ENCODE measurements at regions not wholly inside any gene's neighbourhood (a gene's known extent, or its start where the extent isn't known, plus 50 kb on each side); places are given as distances from the start of the nearest gene placed in this dataset.

GRCh38 chr3:162540421-162540820, 1043.8 kb downstream of the OTOL1 start:
- Histone ChIP-seq H3K4me1 (ENCODE audit: insufficient read depth, low read length, poor library complexity, severe bottlenecking) (no peaks in the 10 kb centered on the region), H3K27ac (ENCODE audit: low read depth, low read length, poor library complexity, severe bottlenecking) (no peak overlapping the region), H3K4me3 (ENCODE audit: low read depth, low read length, poor library complexity, severe bottlenecking) (no peak overlapping the region), H3K27me3 (replicated peaks; ENCODE audit: insufficient read depth, low read depth, low read length, poor library complexity) (no peaks in the 10 kb centered on the region), H3K9me3 (ENCODE audit: low read depth, low read length, poor library complexity, severe bottlenecking) (no peaks in the 10 kb centered on the region), H3K36me3 (ENCODE audit: insufficient read depth, low read length, poor library complexity, severe bottlenecking) (no peaks in the 10 kb centered on the region)
- no peak for DNase-seq (ENCODE audit: low spot score)
- no TSS peak for BruUV-seq (replicated peaks)
- ChIA-PET POLR2A (ENCODE audit: low non-redundant PET) (no interaction called here), CTCF (no interaction called here)
- intact Hi-C loops (cut with micrococcal nuclease; ENCODE audit: unreplicated experiment) = no loop called here
- TF ChIP-seq CTCF (conservative IDR thresholded peaks at IDR 0.05; ENCODE audit: low read depth, low read length) = no peak
- TF ChIP-seq EZH2 (IDR thresholded peaks at IDR 0.05; ENCODE audit: borderline replicate concordance, low read depth, low read length, poor library complexity, severe bottlenecking) = no peak

GRCh38 chr3:162541923-162542322, 1045.3 kb downstream of the OTOL1 start:
- no peaks in the 10 kb centered on the region for H3K4me1 ChIP-seq (ENCODE audit: insufficient read depth, low read length, poor library complexity, severe bottlenecking)
- no peaks in the 10 kb centered on the region for H3K9me3 ChIP-seq (ENCODE audit: low read depth, low read length, poor library complexity, severe bottlenecking)
- BruUV-seq (replicated peaks) = no TSS peak
- TF ChIP-seq CTCF (conservative IDR thresholded peaks at IDR 0.05; ENCODE audit: low read depth, low read length) (no peak), EZH2 (IDR thresholded peaks at IDR 0.05; ENCODE audit: borderline replicate concordance, low read depth, low read length, poor library complexity, severe bottlenecking) (no peak)
- no peak for DNase-seq (ENCODE audit: low spot score)
- POLR2A ChIA-PET (ENCODE audit: low non-redundant PET) = no interaction called here
- intact Hi-C loops (cut with micrococcal nuclease; ENCODE audit: unreplicated experiment) = no loop called here
- no peak overlapping the region for H3K4me3 ChIP-seq (ENCODE audit: low read depth, low read length, poor library complexity, severe bottlenecking)
- H3K27ac ChIP-seq (ENCODE audit: low read depth, low read length, poor library complexity, severe bottlenecking) = no peak overlapping the region
- CTCF ChIA-PET = no interaction called here
- H3K27me3 ChIP-seq (replicated peaks; ENCODE audit: insufficient read depth, low read depth, low read length, poor library complexity) = no peaks in the 10 kb centered on the region
- H3K36me3 ChIP-seq (ENCODE audit: insufficient read depth, low read length, poor library complexity, severe bottlenecking) = no peaks in the 10 kb centered on the region

GRCh38 chr3:162544246-162544645, 1047.6 kb downstream of the OTOL1 start:
- H3K27me3 ChIP-seq (replicated peaks; ENCODE audit: insufficient read depth, low read depth, low read length, poor library complexity) = no peaks in the 10 kb centered on the region
- H3K27ac ChIP-seq (ENCODE audit: low read depth, low read length, poor library complexity, severe bottlenecking) = no peak overlapping the region
- BruUV-seq (replicated peaks) = no TSS peak
- H3K4me3 ChIP-seq (ENCODE audit: low read depth, low read length, poor library complexity, severe bottlenecking) = no peak overlapping the region
- no peaks in the 10 kb centered on the region for H3K36me3 ChIP-seq (ENCODE audit: insufficient read depth, low read length, poor library complexity, severe bottlenecking)
- no peak for DNase-seq (ENCODE audit: low spot score)
- no peak for TF ChIP-seq CTCF (conservative IDR thresholded peaks at IDR 0.05; ENCODE audit: low read depth, low read length)
- TF ChIP-seq EZH2 (IDR thresholded peaks at IDR 0.05; ENCODE audit: borderline replicate concordance, low read depth, low read length, poor library complexity, severe bottlenecking) = no peak
- intact Hi-C loops (cut with micrococcal nuclease; ENCODE audit: unreplicated experiment) = no loop called here
- H3K4me1 ChIP-seq (ENCODE audit: insufficient read depth, low read length, poor library complexity, severe bottlenecking) = no peaks in the 10 kb centered on the region
- POLR2A ChIA-PET (ENCODE audit: low non-redundant PET) = no interaction called here
- no peaks in the 10 kb centered on the region for H3K9me3 ChIP-seq (ENCODE audit: low read depth, low read length, poor library complexity, severe bottlenecking)
- CTCF ChIA-PET = no interaction called here

All from A673 (cell line).